Activated T-cell treated with anti-CD3 and anti-CD28 coated beads, Interleukin-2, amount 50 U/mL, for 4 hours (primary cell): ENCODE measurements at regions not wholly inside any gene's neighbourhood (a gene's known extent, or its start where the extent isn't known, plus 50 kb on each side); places are given as distances from the start of the nearest gene placed in this dataset.

Experiments
- ATAC-seq, 2 donors: fragments of 200-7000 bp; cut with Tn5 transposase; one replicate each; pipeline ENCODE4 v1.10.0; 2021
- DNase-seq: peaks from one replicate; pipeline ENCODE4 v3.0.0-alpha.2; 2020
- H3K27me3 Mint-ChIP-seq: one replicate; pipeline ENCODE4 v1.8.0; 2021; ENCODE audit warnings: low read depth, mixed read lengths
- H3K36me3 Mint-ChIP-seq: one replicate; pipeline ENCODE4 v1.8.0; 2022; ENCODE audit warnings: mixed read lengths; ENCODE audit not compliant: insufficient read depth
- H3K4me1 Mint-ChIP-seq: one replicate; pipeline ENCODE4 v1.8.0; 2021; ENCODE audit warnings: low read depth, mixed read lengths
- H3K4me3 Mint-ChIP-seq: one replicate; pipeline ENCODE4 v1.8.0; 2021; ENCODE audit warnings: mild to moderate bottlenecking, moderate library complexity, mixed read lengths
- H3K9me3 Mint-ChIP-seq: one replicate; pipeline ENCODE4 v1.8.0; 2021; ENCODE audit warnings: mixed read lengths

DNA sequence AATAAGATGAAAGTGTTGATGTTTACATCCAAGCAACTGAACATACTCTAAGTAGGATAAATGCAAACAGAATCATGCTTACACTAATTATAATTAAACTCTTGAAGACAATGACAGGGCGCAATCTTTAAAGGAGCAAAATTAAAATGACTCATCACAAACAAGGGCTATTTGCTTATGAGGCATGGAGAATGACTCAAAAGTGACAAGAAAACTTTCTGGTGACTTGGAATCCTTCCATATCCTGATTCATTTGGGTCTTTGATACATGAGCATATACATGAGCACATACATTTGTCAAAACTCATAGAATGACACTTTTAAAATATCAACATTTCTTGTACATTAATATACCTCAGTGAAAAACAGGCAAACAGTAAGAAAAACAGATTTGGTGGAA, 1632.3 kb downstream of the KCNT2 start:
- Mint-ChIP-seq H3K27me3 (no peaks in the 10 kb centered on the region), H3K36me3 (no peaks in the 10 kb centered on the region), H3K9me3 (no peaks in the 10 kb centered on the region), H3K4me1 (no peaks in the 10 kb centered on the region), H3K4me3 (no peak overlapping the region)
- ATAC-seq = no peak
- DNase-seq = no peak

- H3K9me3 Mint-ChIP-seq = no peaks in the 10 kb centered on the region
- H3K4me3 Mint-ChIP-seq = no peak overlapping the region
- H3K36me3 Mint-ChIP-seq = no peaks in the 10 kb centered on the region
- ATAC-seq (no peak), DNase-seq (no peak)
- H3K27me3 Mint-ChIP-seq = no peaks in the 10 kb centered on the region
- no peaks in the 10 kb centered on the region for H3K4me1 Mint-ChIP-seq
These were observed 1639.3 kb downstream of the KCNT2 start for GRCh38 chr1:194968916-194969315.

GRCh38 chr1:194959795-194960194, 1648.4 kb downstream of the KCNT2 start:
- ATAC-seq (no peak), DNase-seq (no peak)
- Mint-ChIP-seq H3K36me3 (no peaks in the 10 kb centered on the region), H3K27me3 (no peaks in the 10 kb centered on the region), H3K9me3 (no peaks in the 10 kb centered on the region), H3K4me1 (no peaks in the 10 kb centered on the region), H3K4me3 (no peak overlapping the region)

DNA sequence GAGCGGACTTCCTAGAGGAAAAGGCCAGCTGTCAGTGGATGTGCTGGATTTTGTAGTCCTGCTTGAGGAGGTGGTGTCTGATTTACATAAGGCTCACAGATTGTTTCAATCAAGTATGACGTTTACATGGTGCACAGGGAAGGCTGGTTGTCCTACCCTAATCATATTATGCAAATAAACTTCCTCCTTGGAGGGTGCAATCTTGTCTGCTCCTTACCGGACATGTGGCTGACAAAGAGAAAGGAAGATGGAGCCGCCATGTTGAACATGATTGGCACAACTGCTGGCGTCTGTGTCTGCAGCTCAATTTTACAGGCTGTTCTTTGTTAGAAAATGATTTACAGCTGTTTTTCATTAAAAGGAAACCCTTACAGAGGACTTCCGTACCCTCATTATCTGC, 1656.1 kb downstream of the KCNT2 start:
- H3K9me3 Mint-ChIP-seq = peaks cover 7% of the 10 kb centered on the region
- H3K27me3 Mint-ChIP-seq = no peaks in the 10 kb centered on the region
- H3K36me3 Mint-ChIP-seq = no peaks in the 10 kb centered on the region
- ATAC-seq (no peak), DNase-seq (no peak)
- H3K4me1 Mint-ChIP-seq = no peaks in the 10 kb centered on the region
- H3K4me3 Mint-ChIP-seq = no peak overlapping the region

DNA sequence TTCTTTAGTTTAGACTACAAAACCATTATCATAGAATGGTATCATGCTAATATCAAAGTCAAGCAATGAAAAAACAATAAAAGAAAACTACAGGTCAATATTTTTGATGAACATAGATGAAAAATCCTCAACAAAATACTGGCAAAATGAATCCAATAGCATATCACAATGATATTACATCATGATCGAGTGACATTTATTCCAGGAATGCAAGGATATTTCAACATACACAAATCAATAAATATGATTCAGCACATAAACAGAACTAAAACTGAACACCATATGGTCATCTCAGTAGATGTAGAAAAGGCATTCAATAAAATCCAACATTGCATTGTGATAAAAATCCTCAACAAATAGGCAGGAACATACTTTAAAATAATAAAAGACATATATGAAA, 1657.7 kb downstream of the KCNT2 start:
- H3K27me3 Mint-ChIP-seq = no peaks in the 10 kb centered on the region
- no peaks in the 10 kb centered on the region for H3K36me3 Mint-ChIP-seq
- no peak overlapping the region for H3K4me3 Mint-ChIP-seq
- peaks cover 7% of the 10 kb centered on the region for H3K9me3 Mint-ChIP-seq
- no peaks in the 10 kb centered on the region for H3K4me1 Mint-ChIP-seq
- DNase-seq (no peak), ATAC-seq (no peak)

GRCh38 chr1:194940336-194941030, 1667.8 kb downstream of the KCNT2 start:
- DNase-seq = no peak
- no peaks in the 10 kb centered on the region for H3K36me3 Mint-ChIP-seq
- ATAC-seq = no peak
- H3K4me3 Mint-ChIP-seq = no peak overlapping the region
- no peaks in the 10 kb centered on the region for H3K4me1 Mint-ChIP-seq
- H3K27me3 Mint-ChIP-seq = no peaks in the 10 kb centered on the region
- no peaks in the 10 kb centered on the region for H3K9me3 Mint-ChIP-seq

DNA sequence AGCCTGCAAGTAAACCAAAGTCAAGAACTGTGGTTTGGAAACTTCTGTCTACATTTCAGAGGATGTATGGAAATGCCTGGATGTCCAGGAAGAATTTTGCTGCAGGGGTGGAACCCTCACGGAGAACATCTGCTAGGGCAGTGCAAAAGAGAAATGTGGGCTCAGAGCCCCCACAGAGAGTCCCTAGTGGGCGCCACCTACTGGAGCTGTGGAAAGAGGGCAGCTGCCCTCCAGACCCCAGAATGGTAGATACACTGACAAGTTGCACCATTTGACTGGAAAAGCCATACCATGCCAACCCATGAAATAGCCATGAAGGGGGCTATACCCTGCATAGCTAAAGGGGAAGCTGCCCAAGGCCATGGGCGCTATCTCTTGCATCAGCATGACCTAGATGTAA, 1672.4 kb downstream of the KCNT2 start:
- no peaks in the 10 kb centered on the region for H3K9me3 Mint-ChIP-seq
- no peaks in the 10 kb centered on the region for H3K27me3 Mint-ChIP-seq
- DNase-seq = no peak
- no peaks in the 10 kb centered on the region for H3K4me1 Mint-ChIP-seq
- H3K36me3 Mint-ChIP-seq = no peaks in the 10 kb centered on the region
- no peak for ATAC-seq
- H3K4me3 Mint-ChIP-seq = no peak overlapping the region

- Mint-ChIP-seq H3K27me3 (no peaks in the 10 kb centered on the region), H3K4me3 (no peak overlapping the region), H3K9me3 (no peaks in the 10 kb centered on the region), H3K4me1 (no peaks in the 10 kb centered on the region), H3K36me3 (no peaks in the 10 kb centered on the region)
- no peak for ATAC-seq
- DNase-seq = no peak
These were observed 1677.1 kb downstream of the KCNT2 start for GRCh38 chr1:194931166-194931565.

GRCh38 chr1:194930132-194930531, 1678.1 kb downstream of the KCNT2 start:
- H3K27me3 Mint-ChIP-seq = no peaks in the 10 kb centered on the region
- H3K4me1 Mint-ChIP-seq = no peaks in the 10 kb centered on the region
- ATAC-seq (no peak), DNase-seq (no peak)
- no peaks in the 10 kb centered on the region for H3K36me3 Mint-ChIP-seq
- H3K9me3 Mint-ChIP-seq = no peaks in the 10 kb centered on the region
- no peak overlapping the region for H3K4me3 Mint-ChIP-seq

GRCh38 chr1:194929357-194929756, 1678.9 kb downstream of the KCNT2 start:
- ATAC-seq (no peak), DNase-seq (no peak)
- no peaks in the 10 kb centered on the region for H3K4me1 Mint-ChIP-seq
- no peaks in the 10 kb centered on the region for H3K9me3 Mint-ChIP-seq
- no peaks in the 10 kb centered on the region for H3K36me3 Mint-ChIP-seq
- H3K27me3 Mint-ChIP-seq = no peaks in the 10 kb centered on the region
- H3K4me3 Mint-ChIP-seq = no peak overlapping the region

- ATAC-seq = no peak
- H3K4me3 Mint-ChIP-seq = no peak overlapping the region
- H3K27me3 Mint-ChIP-seq = no peaks in the 10 kb centered on the region
These were observed 1689.1 kb downstream of the KCNT2 start for GRCh38 chr1:194919146-194919545.

DNA sequence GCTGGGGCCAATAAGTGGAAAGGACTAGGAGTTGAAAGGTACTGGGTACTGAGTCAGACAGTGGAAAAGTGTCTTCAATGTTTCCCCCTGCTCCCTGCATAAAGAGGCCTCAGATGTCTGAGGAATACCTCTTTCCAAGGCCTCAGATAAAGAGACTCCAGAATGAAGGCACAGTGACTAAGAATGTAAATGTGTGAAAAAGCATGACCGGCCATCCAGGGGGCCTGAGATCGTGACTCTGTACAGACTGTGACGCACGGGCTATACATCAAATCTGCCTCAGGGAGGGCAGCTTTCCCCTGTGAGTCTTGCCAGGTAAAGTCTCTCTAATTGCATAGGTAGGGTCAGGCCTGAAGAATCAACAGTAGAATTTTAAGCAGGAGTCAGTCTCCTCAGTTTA, 1690.5 kb downstream of the KCNT2 start:
- Mint-ChIP-seq H3K9me3 (no peaks in the 10 kb centered on the region), H3K4me1 (no peaks in the 10 kb centered on the region), H3K27me3 (no peaks in the 10 kb centered on the region), H3K4me3 (no peak overlapping the region), H3K36me3 (no peaks in the 10 kb centered on the region)
- no peak for ATAC-seq
- no peak for DNase-seq

More at GRCh38 chr1:194919146-194919545, 1689.1 kb downstream of the KCNT2 start:
- no peaks in the 10 kb centered on the region for H3K36me3 Mint-ChIP-seq
- no peaks in the 10 kb centered on the region for H3K9me3 Mint-ChIP-seq
- H3K4me1 Mint-ChIP-seq = no peaks in the 10 kb centered on the region
- no peak for DNase-seq

DNA sequence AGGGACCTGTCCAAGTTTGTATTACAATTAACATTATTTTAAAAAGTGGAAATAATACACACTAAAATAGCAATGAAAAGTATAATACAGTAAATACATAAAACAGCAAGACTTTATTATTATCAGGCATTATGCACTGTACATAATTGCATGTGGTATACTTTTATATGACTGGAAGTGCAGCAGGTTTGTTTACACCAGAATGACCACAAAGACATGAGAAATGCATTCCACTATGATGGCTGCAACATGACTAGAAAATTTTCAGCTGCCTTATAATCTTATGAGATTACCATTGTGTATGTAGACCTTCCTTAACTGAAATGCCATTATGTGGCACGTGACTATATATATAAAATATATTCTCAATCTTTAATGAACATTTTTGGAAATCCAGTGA, 1699.6 kb downstream of the KCNT2 start:
- Mint-ChIP-seq H3K4me3 (no peak overlapping the region), H3K4me1 (no peaks in the 10 kb centered on the region), H3K9me3 (no peaks in the 10 kb centered on the region)

GRCh38 chr1:194903524-194903923, 1704.7 kb downstream of the KCNT2 start:
- ATAC-seq (no peak), DNase-seq (no peak)
- Mint-ChIP-seq H3K27me3 (no peaks in the 10 kb centered on the region), H3K4me1 (no peaks in the 10 kb centered on the region), H3K36me3 (no peaks in the 10 kb centered on the region), H3K4me3 (no peak overlapping the region), H3K9me3 (no peaks in the 10 kb centered on the region)

More for the DNA sequence above, 1699.6 kb downstream of the KCNT2 start:
- no peak for ATAC-seq
- Mint-ChIP-seq H3K36me3 (no peaks in the 10 kb centered on the region), H3K27me3 (no peaks in the 10 kb centered on the region)
- DNase-seq = no peak

DNA sequence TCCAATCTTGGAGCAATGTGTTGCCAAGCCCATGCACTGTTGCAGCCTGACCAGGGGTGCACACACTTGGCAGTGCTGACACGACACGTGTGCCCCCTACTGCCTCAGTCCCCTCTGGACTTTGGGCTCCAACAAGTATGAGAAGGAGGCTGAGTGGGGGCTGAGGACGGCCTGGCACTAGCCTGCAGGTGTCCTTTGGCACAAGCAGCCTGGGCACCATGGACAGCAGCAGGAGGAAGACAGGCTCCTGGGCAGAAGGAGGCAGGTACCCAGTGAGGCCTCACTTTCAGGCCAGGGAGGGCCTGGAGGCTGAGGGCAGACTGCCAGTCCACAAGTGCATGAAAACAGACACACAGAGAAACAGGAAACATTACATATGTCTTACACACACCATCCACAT, 1702.9 kb upstream of the B3GALT2 start:
- DNase-seq (no peak), ATAC-seq (no peak)
- H3K4me1 Mint-ChIP-seq = no peaks in the 10 kb centered on the region

DNA sequence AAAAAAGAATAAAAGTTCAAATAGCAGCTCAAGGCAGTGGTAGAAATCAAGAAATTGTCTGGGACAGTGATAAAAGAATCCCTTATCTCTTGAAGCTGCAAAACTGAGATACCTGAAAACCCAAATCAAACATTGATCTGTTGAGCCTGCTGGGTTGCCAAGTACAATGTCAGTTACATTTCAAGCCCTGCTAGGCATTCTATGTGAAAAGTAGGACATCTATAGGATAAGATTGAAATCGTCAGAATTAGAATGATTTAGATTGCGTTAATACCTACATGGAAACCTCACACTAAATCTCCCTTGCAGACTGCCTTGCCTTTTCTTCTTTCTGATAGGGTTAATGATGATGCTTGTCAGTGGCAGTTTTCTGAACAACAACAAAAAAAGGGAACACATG, 1684.4 kb upstream of the B3GALT2 start:
- H3K4me1 Mint-ChIP-seq = no peaks in the 10 kb centered on the region
- H3K36me3 Mint-ChIP-seq = no peaks in the 10 kb centered on the region
- DNase-seq = no peak
- no peak for ATAC-seq
- no peaks in the 10 kb centered on the region for H3K27me3 Mint-ChIP-seq
- no peaks in the 10 kb centered on the region for H3K9me3 Mint-ChIP-seq
- H3K4me3 Mint-ChIP-seq = no peak overlapping the region

More for the DNA sequence above, 1702.9 kb upstream of the B3GALT2 start:
- H3K9me3 Mint-ChIP-seq = peaks cover 11% of the 10 kb centered on the region
- H3K4me3 Mint-ChIP-seq = no peak overlapping the region
- H3K27me3 Mint-ChIP-seq = no peaks in the 10 kb centered on the region
- no peaks in the 10 kb centered on the region for H3K36me3 Mint-ChIP-seq
